ENCODE measurements at regions not wholly inside any gene's neighbourhood (a gene's known extent, or its start where the extent isn't known, plus 50 kb on each side); places are given as distances from the start of the nearest gene placed in this dataset.

- Mint-ChIP-seq H3K36me3 (ENCODE audit: low read depth) (no peaks in the 10 kb centered on the region), H3K4me3 (no peak overlapping the region), H3K4me1 (ENCODE audit: low read depth) (no peaks in the 10 kb centered on the region), H3K27ac (no peak overlapping the region), H3K9me3 (peaks cover 3% of the 10 kb centered on the region), H3K27me3 (ENCODE audit: low read depth) (no peaks in the 10 kb centered on the region)
- DNase-seq (ENCODE audit: low spot score) = no peak
Observed at GRCh38 chr6:92593201-92593600, 826.2 kb downstream of the EPHA7 start.

GRCh38 chr6:92589996-92590395 is 829.4 kb downstream of the EPHA7 start:
- Mint-ChIP-seq H3K4me3 (no peak overlapping the region), H3K27me3 (ENCODE audit: low read depth) (no peaks in the 10 kb centered on the region), H3K9me3 (peaks cover 11% of the 10 kb centered on the region), H3K4me1 (ENCODE audit: low read depth) (no peaks in the 10 kb centered on the region), H3K36me3 (ENCODE audit: low read depth) (no peaks in the 10 kb centered on the region), H3K27ac (no peak overlapping the region)
- no peak for DNase-seq (ENCODE audit: low spot score)

- Mint-ChIP-seq H3K9me3 (peaks cover 8% of the 10 kb centered on the region), H3K4me3 (no peak overlapping the region), H3K27ac (no peak overlapping the region), H3K4me1 (ENCODE audit: low read depth) (no peaks in the 10 kb centered on the region), H3K36me3 (ENCODE audit: low read depth) (no peaks in the 10 kb centered on the region), H3K27me3 (ENCODE audit: low read depth) (no peaks in the 10 kb centered on the region)
- no peak for DNase-seq (ENCODE audit: low spot score)
Observed at GRCh38 chr6:92588148-92588547, 831.2 kb downstream of the EPHA7 start.

- Mint-ChIP-seq H3K27ac (no peak overlapping the region), H3K27me3 (ENCODE audit: low read depth) (no peaks in the 10 kb centered on the region), H3K36me3 (ENCODE audit: low read depth) (no peaks in the 10 kb centered on the region), H3K4me1 (ENCODE audit: low read depth) (no peaks in the 10 kb centered on the region), H3K9me3 (peaks cover 8% of the 10 kb centered on the region), H3K4me3 (no peak overlapping the region)
- DNase-seq (ENCODE audit: low spot score) = no peak
Observed at GRCh38 chr6:92587525-92587924, 831.8 kb downstream of the EPHA7 start.

- Mint-ChIP-seq H3K27ac (no peak overlapping the region), H3K4me1 (ENCODE audit: low read depth) (no peaks in the 10 kb centered on the region), H3K9me3 (peaks cover 11% of the 10 kb centered on the region), H3K4me3 (no peak overlapping the region), H3K27me3 (ENCODE audit: low read depth) (no peaks in the 10 kb centered on the region), H3K36me3 (ENCODE audit: low read depth) (no peaks in the 10 kb centered on the region)
- no peak for DNase-seq (ENCODE audit: low spot score)
Observed at GRCh38 chr6:92586236-92586977, 833.0 kb downstream of the EPHA7 start.

- Mint-ChIP-seq H3K9me3 (peaks cover 27% of the 10 kb centered on the region), H3K36me3 (ENCODE audit: low read depth) (no peaks in the 10 kb centered on the region), H3K27ac (no peak overlapping the region), H3K4me3 (no peak overlapping the region), H3K27me3 (ENCODE audit: low read depth) (no peaks in the 10 kb centered on the region), H3K4me1 (ENCODE audit: low read depth) (no peaks in the 10 kb centered on the region)
- DNase-seq (ENCODE audit: low spot score) = no peak
Observed at GRCh38 chr6:92582211-92582610, 837.1 kb downstream of the EPHA7 start.

- Mint-ChIP-seq H3K27me3 (ENCODE audit: low read depth) (no peaks in the 10 kb centered on the region), H3K36me3 (ENCODE audit: low read depth) (no peaks in the 10 kb centered on the region), H3K4me3 (no peak overlapping the region), H3K27ac (no peak overlapping the region), H3K9me3 (peaks cover 22% of the 10 kb centered on the region), H3K4me1 (ENCODE audit: low read depth) (no peaks in the 10 kb centered on the region)
- no peak for DNase-seq (ENCODE audit: low spot score)
Observed at GRCh38 chr6:92577077-92577719, 842.2 kb downstream of the EPHA7 start.

- no peaks in the 10 kb centered on the region for H3K4me1 Mint-ChIP-seq (ENCODE audit: low read depth)
- no peaks in the 10 kb centered on the region for H3K27me3 Mint-ChIP-seq (ENCODE audit: low read depth)
- H3K9me3 Mint-ChIP-seq = peaks cover 8% of the 10 kb centered on the region
- no peak overlapping the region for H3K4me3 Mint-ChIP-seq
- H3K36me3 Mint-ChIP-seq (ENCODE audit: low read depth) = no peaks in the 10 kb centered on the region
- no peak overlapping the region for H3K27ac Mint-ChIP-seq
- DNase-seq (ENCODE audit: low spot score) = no peak
Observed at GRCh38 chr6:92568541-92568940, 850.8 kb downstream of the EPHA7 start.

- no peaks in the 10 kb centered on the region for H3K36me3 Mint-ChIP-seq (ENCODE audit: low read depth)
- DNase-seq (ENCODE audit: low spot score) = no peak
- peaks cover 10% of the 10 kb centered on the region for H3K9me3 Mint-ChIP-seq
- no peaks in the 10 kb centered on the region for H3K27me3 Mint-ChIP-seq (ENCODE audit: low read depth)
- no peak overlapping the region for H3K27ac Mint-ChIP-seq
- H3K4me1 Mint-ChIP-seq (ENCODE audit: low read depth) = no peaks in the 10 kb centered on the region
- H3K4me3 Mint-ChIP-seq = no peak overlapping the region
Observed at GRCh38 chr6:92566632-92567031, 852.7 kb downstream of the EPHA7 start.

GRCh38 chr6:92564376-92564775 is 855.0 kb downstream of the EPHA7 start:
- peaks cover 10% of the 10 kb centered on the region for H3K9me3 Mint-ChIP-seq
- no peak for DNase-seq (ENCODE audit: low spot score)
- H3K27me3 Mint-ChIP-seq (ENCODE audit: low read depth) = no peaks in the 10 kb centered on the region
- no peak overlapping the region for H3K4me3 Mint-ChIP-seq
- H3K27ac Mint-ChIP-seq = no peak overlapping the region
- H3K36me3 Mint-ChIP-seq (ENCODE audit: low read depth) = no peaks in the 10 kb centered on the region
- no peaks in the 10 kb centered on the region for H3K4me1 Mint-ChIP-seq (ENCODE audit: low read depth)

GRCh38 chr6:92559611-92560010 is 859.7 kb downstream of the EPHA7 start:
- H3K4me3 Mint-ChIP-seq = no peak overlapping the region
- DNase-seq (ENCODE audit: low spot score) = no peak
- H3K4me1 Mint-ChIP-seq (ENCODE audit: low read depth) = no peaks in the 10 kb centered on the region
- H3K9me3 Mint-ChIP-seq = peaks cover 10% of the 10 kb centered on the region
- no peaks in the 10 kb centered on the region for H3K27me3 Mint-ChIP-seq (ENCODE audit: low read depth)
- H3K27ac Mint-ChIP-seq = no peak overlapping the region
- H3K36me3 Mint-ChIP-seq (ENCODE audit: low read depth) = no peaks in the 10 kb centered on the region

GRCh38 chr6:92559003-92559402 is 860.4 kb downstream of the EPHA7 start:
- no peak for DNase-seq (ENCODE audit: low spot score)
- H3K4me3 Mint-ChIP-seq = no peak overlapping the region
- no peak overlapping the region for H3K27ac Mint-ChIP-seq

GRCh38 chr6:92550501-92550900 is 868.9 kb downstream of the EPHA7 start:
- H3K27ac Mint-ChIP-seq = no peak overlapping the region
- no peak overlapping the region for H3K4me3 Mint-ChIP-seq
- DNase-seq (ENCODE audit: low spot score) = no peak
- no peaks in the 10 kb centered on the region for H3K4me1 Mint-ChIP-seq (ENCODE audit: low read depth)
- peaks cover 4% of the 10 kb centered on the region for H3K9me3 Mint-ChIP-seq
- no peaks in the 10 kb centered on the region for H3K27me3 Mint-ChIP-seq (ENCODE audit: low read depth)
- no peaks in the 10 kb centered on the region for H3K36me3 Mint-ChIP-seq (ENCODE audit: low read depth)

More at GRCh38 chr6:92559003-92559402, 860.4 kb downstream of the EPHA7 start:
- Mint-ChIP-seq H3K36me3 (ENCODE audit: low read depth) (no peaks in the 10 kb centered on the region), H3K27me3 (ENCODE audit: low read depth) (no peaks in the 10 kb centered on the region), H3K9me3 (peaks cover 4% of the 10 kb centered on the region), H3K4me1 (ENCODE audit: low read depth) (no peaks in the 10 kb centered on the region)

GRCh38 chr6:92545861-92546260 is 873.5 kb downstream of the EPHA7 start:
- Mint-ChIP-seq H3K27ac (no peak overlapping the region), H3K27me3 (ENCODE audit: low read depth) (no peaks in the 10 kb centered on the region), H3K9me3 (peaks cover 4% of the 10 kb centered on the region), H3K4me1 (ENCODE audit: low read depth) (no peaks in the 10 kb centered on the region), H3K36me3 (ENCODE audit: low read depth) (no peaks in the 10 kb centered on the region), H3K4me3 (no peak overlapping the region)
- DNase-seq (ENCODE audit: low spot score) = no peak
